ENCODE measurements at regions not wholly inside any gene's neighbourhood (a gene's known extent, or its start where the extent isn't known, plus 50 kb on each side); places are given as distances from the start of the nearest gene placed in this dataset.

DNA sequence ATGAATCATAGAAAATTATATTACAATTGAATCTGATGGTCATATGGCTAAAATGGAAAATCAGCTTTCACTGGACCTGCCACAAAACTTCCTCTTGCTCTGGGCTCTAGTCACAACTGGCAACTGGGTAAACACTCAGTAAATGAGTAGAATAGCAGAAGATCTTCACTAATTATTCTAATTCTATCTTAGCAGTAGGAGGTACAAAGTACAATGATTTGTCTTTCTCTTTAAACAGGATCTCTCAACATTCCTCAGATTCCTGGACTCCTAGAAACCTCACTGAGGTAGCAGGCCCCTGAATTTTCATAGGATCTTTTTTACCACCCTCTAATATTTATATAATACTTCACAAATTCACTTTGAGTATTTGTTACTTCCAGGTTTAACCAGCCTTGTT lies 239.9 kb upstream of the SMARCA2 start:
- Histone ChIP-seq H3K36me3 (ENCODE audit: control insufficient read depth in 2 of 2, insufficient read depth in 2 of 2, low read length in 1 of 2) (no peaks in the 10 kb centered on the region), H3K27me3 (ENCODE audit: control insufficient read depth in 2 of 2, insufficient read depth in 1 of 2, low read length in 1 of 2) (no peaks in the 10 kb centered on the region), H3K9me3 (ENCODE audit: control insufficient read depth in 2 of 2, insufficient read depth in 1 of 2, low read length in 1 of 2) (no peaks in the 10 kb centered on the region), H3K4me1 (ENCODE audit: control insufficient read depth in 2 of 2, insufficient read depth in 2 of 2, low read length in 2 of 2) (no peaks in the 10 kb centered on the region), H3K27ac (ENCODE audit: low read depth in 1 of 2, low read length in 1 of 2) (no peak overlapping the region), H3K4me3 (ENCODE audit: low read length in 2 of 2) (no peak overlapping the region)
- DNase-seq (ENCODE audit: low read depth in 6 of 9, low spot score in 9 of 9) = no peak

- H3K27me3 ChIP-seq (ENCODE audit: control insufficient read depth in 2 of 2, insufficient read depth in 1 of 2, low read length in 1 of 2) = no peaks in the 10 kb centered on the region
- no peak overlapping the region for H3K27ac ChIP-seq (ENCODE audit: low read depth in 1 of 2, low read length in 1 of 2)
- H3K4me1 ChIP-seq (ENCODE audit: control insufficient read depth in 2 of 2, insufficient read depth in 2 of 2, low read length in 2 of 2) = no peaks in the 10 kb centered on the region
- no peaks in the 10 kb centered on the region for H3K36me3 ChIP-seq (ENCODE audit: control insufficient read depth in 2 of 2, insufficient read depth in 2 of 2, low read length in 1 of 2)
- no peaks in the 10 kb centered on the region for H3K9me3 ChIP-seq (ENCODE audit: control insufficient read depth in 2 of 2, insufficient read depth in 1 of 2, low read length in 1 of 2)
- DNase-seq (ENCODE audit: low read depth in 6 of 9, low spot score in 9 of 9) = no peak
- no peak overlapping the region for H3K4me3 ChIP-seq (ENCODE audit: low read length in 2 of 2)
- 95% methylated on average over 1 of the region's 1 CpG for WGBS
Measured at GRCh38 chr9:1776668-1777067, 238.5 kb upstream of the SMARCA2 start.

DNA sequence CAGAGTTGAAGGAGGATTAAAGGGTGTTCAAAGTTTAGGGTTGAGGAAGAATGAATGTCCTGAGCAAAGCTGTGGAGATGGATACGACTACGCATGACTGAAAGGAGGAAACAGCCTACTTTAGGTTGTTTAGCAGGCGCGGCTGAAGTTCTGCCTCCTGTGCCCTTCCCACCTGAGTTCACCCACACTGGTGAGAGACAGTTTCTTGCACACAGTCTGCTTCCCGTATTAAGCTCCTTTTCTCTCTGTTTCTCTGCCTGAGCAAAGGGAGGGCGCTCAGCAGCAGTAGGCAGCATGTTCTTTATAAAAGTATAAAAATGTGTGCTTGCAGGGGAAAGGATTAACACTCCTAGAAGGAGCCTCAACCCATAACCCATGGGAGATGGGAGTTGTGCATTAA lies 224.0 kb upstream of the SMARCA2 start:
- H3K27me3 ChIP-seq (ENCODE audit: control insufficient read depth in 2 of 2, insufficient read depth in 1 of 2, low read length in 1 of 2) = no peaks in the 10 kb centered on the region
- no peak overlapping the region for H3K4me3 ChIP-seq (ENCODE audit: low read length in 2 of 2)
- H3K4me1 ChIP-seq (ENCODE audit: control insufficient read depth in 2 of 2, insufficient read depth in 2 of 2, low read length in 2 of 2) = no peaks in the 10 kb centered on the region
- no peaks in the 10 kb centered on the region for H3K36me3 ChIP-seq (ENCODE audit: control insufficient read depth in 2 of 2, insufficient read depth in 2 of 2, low read length in 1 of 2)
- H3K9me3 ChIP-seq (ENCODE audit: control insufficient read depth in 2 of 2, insufficient read depth in 1 of 2, low read length in 1 of 2) = no peaks in the 10 kb centered on the region
- no peak for DNase-seq (ENCODE audit: low read depth in 6 of 9, low spot score in 9 of 9)
- H3K27ac ChIP-seq (ENCODE audit: low read depth in 1 of 2, low read length in 1 of 2) = no peak overlapping the region
- 88% methylated on average over 6 of the region's 6 CpGs for WGBS

- Histone ChIP-seq H3K4me3 (ENCODE audit: low read length in 2 of 2) (no peak overlapping the region), H3K27ac (ENCODE audit: low read depth in 1 of 2, low read length in 1 of 2) (no peak overlapping the region), H3K4me1 (ENCODE audit: control insufficient read depth in 2 of 2, insufficient read depth in 2 of 2, low read length in 2 of 2) (no peaks in the 10 kb centered on the region), H3K27me3 (ENCODE audit: control insufficient read depth in 2 of 2, insufficient read depth in 1 of 2, low read length in 1 of 2) (no peaks in the 10 kb centered on the region), H3K9me3 (ENCODE audit: control insufficient read depth in 2 of 2, insufficient read depth in 1 of 2, low read length in 1 of 2) (no peaks in the 10 kb centered on the region), H3K36me3 (ENCODE audit: control insufficient read depth in 2 of 2, insufficient read depth in 2 of 2, low read length in 1 of 2) (no peaks in the 10 kb centered on the region)
- DNase-seq (ENCODE audit: low read depth in 6 of 9, low spot score in 9 of 9) = no peak
- WGBS = 92% methylated on average over 5 of the region's 5 CpGs
Measured at GRCh38 chr9:1794547-1795270, 220.4 kb upstream of the SMARCA2 start.

DNA sequence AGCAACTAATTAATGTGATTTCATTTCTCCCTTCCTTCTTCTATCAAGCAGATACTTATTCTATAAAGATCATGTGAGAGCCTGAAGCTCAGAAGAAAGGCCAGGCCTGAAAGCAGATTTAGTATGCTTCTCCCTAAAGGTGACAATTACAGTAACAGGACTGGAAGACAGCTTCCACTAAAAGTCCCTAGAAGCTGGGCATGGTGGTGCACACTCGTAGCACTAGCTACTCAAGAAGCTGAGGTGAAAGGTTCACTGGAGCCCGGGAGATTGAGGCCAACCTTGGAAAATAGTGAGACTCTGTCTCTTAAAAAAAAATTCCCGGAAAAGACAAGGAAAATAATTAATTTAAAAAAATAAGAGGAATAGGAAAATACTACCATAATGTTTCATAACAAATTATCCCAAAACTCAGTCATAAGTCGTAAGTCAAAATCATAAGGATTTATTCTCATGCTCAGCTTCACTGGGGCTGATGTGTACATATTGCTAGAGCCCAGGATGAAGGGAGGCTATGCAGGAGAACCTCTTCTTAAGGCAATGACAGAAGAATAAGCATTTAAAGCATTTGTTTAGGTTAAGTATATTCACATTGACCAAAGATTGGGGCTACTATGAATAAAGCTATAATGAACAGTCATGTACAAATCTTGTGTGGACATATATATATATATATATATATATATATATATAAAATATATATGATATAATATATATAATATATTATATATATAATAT lies 210.8 kb upstream of the SMARCA2 start:
- H3K36me3 ChIP-seq (ENCODE audit: control insufficient read depth in 2 of 2, insufficient read depth in 2 of 2, low read length in 1 of 2) = no peaks in the 10 kb centered on the region
- 96% methylated on average over 4 of the region's 4 CpGs for WGBS
- H3K27ac ChIP-seq (ENCODE audit: low read depth in 1 of 2, low read length in 1 of 2) = no peak overlapping the region
- H3K4me1 ChIP-seq (ENCODE audit: control insufficient read depth in 2 of 2, insufficient read depth in 2 of 2, low read length in 2 of 2) = no peaks in the 10 kb centered on the region
- peak in 6 of 9 donors; percentile 0 to 42 (median 7) for DNase-seq (ENCODE audit: low read depth in 6 of 9, low spot score in 9 of 9)
- H3K4me3 ChIP-seq (ENCODE audit: low read length in 2 of 2) = no peak overlapping the region
- H3K27me3 ChIP-seq (ENCODE audit: control insufficient read depth in 2 of 2, insufficient read depth in 1 of 2, low read length in 1 of 2) = no peaks in the 10 kb centered on the region
- no peaks in the 10 kb centered on the region for H3K9me3 ChIP-seq (ENCODE audit: control insufficient read depth in 2 of 2, insufficient read depth in 1 of 2, low read length in 1 of 2)

GRCh38 chr9:1829719-1830118 lies 185.4 kb upstream of the SMARCA2 start:
- H3K4me1 ChIP-seq (ENCODE audit: control insufficient read depth in 2 of 2, insufficient read depth in 2 of 2, low read length in 2 of 2) = no peaks in the 10 kb centered on the region
- H3K27me3 ChIP-seq (ENCODE audit: control insufficient read depth in 2 of 2, insufficient read depth in 1 of 2, low read length in 1 of 2) = no peaks in the 10 kb centered on the region
- H3K27ac ChIP-seq (ENCODE audit: low read depth in 1 of 2, low read length in 1 of 2) = no peak overlapping the region
- 95% methylated on average over 3 of the region's 3 CpGs for WGBS
- H3K4me3 ChIP-seq (ENCODE audit: low read length in 2 of 2) = no peak overlapping the region
- DNase-seq (ENCODE audit: low read depth in 6 of 9, low spot score in 9 of 9) = no peak
- H3K36me3 ChIP-seq (ENCODE audit: control insufficient read depth in 2 of 2, insufficient read depth in 2 of 2, low read length in 1 of 2) = no peaks in the 10 kb centered on the region
- H3K9me3 ChIP-seq (ENCODE audit: control insufficient read depth in 2 of 2, insufficient read depth in 1 of 2, low read length in 1 of 2) = no peaks in the 10 kb centered on the region

DNA sequence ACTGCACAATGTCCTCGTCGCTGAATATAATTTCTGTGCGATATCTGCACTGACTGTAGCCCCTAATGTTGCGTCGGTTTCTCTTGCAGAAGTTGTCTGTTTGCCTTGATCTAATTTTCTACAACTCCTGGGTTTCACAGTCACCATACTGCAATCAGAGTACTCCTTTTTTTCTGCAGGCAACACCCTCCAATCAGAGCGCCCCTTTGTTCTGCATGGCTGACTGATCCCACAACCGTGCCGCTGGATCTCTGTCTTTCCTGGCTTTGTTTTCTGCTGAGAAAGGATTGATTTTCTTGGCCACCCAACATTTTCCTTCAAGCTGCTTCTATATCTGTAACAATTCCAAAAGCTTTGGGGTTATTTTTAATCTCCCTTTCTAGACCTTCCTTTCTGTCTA lies 182.2 kb upstream of the SMARCA2 start:
- H3K36me3 ChIP-seq (ENCODE audit: control insufficient read depth in 2 of 2, insufficient read depth in 2 of 2, low read length in 1 of 2) = no peaks in the 10 kb centered on the region

GRCh38 chr9:1837453-1838084 lies 177.6 kb upstream of the SMARCA2 start:
- Histone ChIP-seq H3K27me3 (ENCODE audit: control insufficient read depth in 2 of 2, insufficient read depth in 1 of 2, low read length in 1 of 2) (no peaks in the 10 kb centered on the region), H3K4me3 (ENCODE audit: low read length in 2 of 2) (no peak overlapping the region), H3K36me3 (ENCODE audit: control insufficient read depth in 2 of 2, insufficient read depth in 2 of 2, low read length in 1 of 2) (no peaks in the 10 kb centered on the region), H3K27ac (ENCODE audit: low read depth in 1 of 2, low read length in 1 of 2) (no peak overlapping the region), H3K9me3 (ENCODE audit: control insufficient read depth in 2 of 2, insufficient read depth in 1 of 2, low read length in 1 of 2) (no peaks in the 10 kb centered on the region), H3K4me1 (ENCODE audit: control insufficient read depth in 2 of 2, insufficient read depth in 2 of 2, low read length in 2 of 2) (no peaks in the 10 kb centered on the region)
- 47% methylated on average over 6 of the region's 6 CpGs for whole genome bisulfite sequencing
- peak in 1 of 9 donors; percentile 3 for DNase-seq (ENCODE audit: low read depth in 6 of 9, low spot score in 9 of 9)

More for the DNA sequence above, 182.2 kb upstream of the SMARCA2 start:
- WGBS = 83% methylated on average over 8 of the region's 8 CpGs
- no peaks in the 10 kb centered on the region for H3K27me3 ChIP-seq (ENCODE audit: control insufficient read depth in 2 of 2, insufficient read depth in 1 of 2, low read length in 1 of 2)
- H3K4me3 ChIP-seq (ENCODE audit: low read length in 2 of 2) = no peak overlapping the region
- H3K4me1 ChIP-seq (ENCODE audit: control insufficient read depth in 2 of 2, insufficient read depth in 2 of 2, low read length in 2 of 2) = no peaks in the 10 kb centered on the region
- DNase-seq (ENCODE audit: low read depth in 6 of 9, low spot score in 9 of 9) = no peak
- no peaks in the 10 kb centered on the region for H3K9me3 ChIP-seq (ENCODE audit: control insufficient read depth in 2 of 2, insufficient read depth in 1 of 2, low read length in 1 of 2)
- no peak overlapping the region for H3K27ac ChIP-seq (ENCODE audit: low read depth in 1 of 2, low read length in 1 of 2)

DNA sequence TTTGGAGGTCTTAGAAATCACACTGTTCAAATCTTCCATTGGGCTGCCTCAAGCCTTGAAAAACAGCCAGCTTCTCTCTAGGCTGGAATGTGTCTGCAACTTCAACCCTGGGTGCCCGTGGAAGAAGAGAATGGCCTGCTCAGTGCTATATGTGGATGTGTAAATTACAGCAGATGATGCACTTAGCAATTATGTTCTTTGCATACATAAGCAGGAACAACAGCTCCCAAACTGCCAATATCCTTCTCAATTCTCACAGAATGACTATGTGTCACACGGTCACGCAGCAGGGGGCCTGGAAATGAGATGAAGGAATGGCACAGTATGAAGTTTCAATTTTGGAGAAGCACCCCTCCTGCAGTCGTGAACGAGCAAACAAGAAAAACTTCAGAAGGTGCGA lies 175.2 kb upstream of the SMARCA2 start:
- H3K4me1 ChIP-seq (ENCODE audit: control insufficient read depth in 2 of 2, insufficient read depth in 2 of 2, low read length in 2 of 2) = no peaks in the 10 kb centered on the region
- H3K27me3 ChIP-seq (ENCODE audit: control insufficient read depth in 2 of 2, insufficient read depth in 1 of 2, low read length in 1 of 2) = no peaks in the 10 kb centered on the region
- H3K9me3 ChIP-seq (ENCODE audit: control insufficient read depth in 2 of 2, insufficient read depth in 1 of 2, low read length in 1 of 2) = no peaks in the 10 kb centered on the region
- WGBS = 89% methylated on average over 6 of the region's 6 CpGs
- H3K4me3 ChIP-seq (ENCODE audit: low read length in 2 of 2) = no peak overlapping the region
- DNase-seq (ENCODE audit: low read depth in 6 of 9, low spot score in 9 of 9) = no peak
- no peaks in the 10 kb centered on the region for H3K36me3 ChIP-seq (ENCODE audit: control insufficient read depth in 2 of 2, insufficient read depth in 2 of 2, low read length in 1 of 2)
- H3K27ac ChIP-seq (ENCODE audit: low read depth in 1 of 2, low read length in 1 of 2) = no peak overlapping the region

Data from thymus (tissue), 11 donors.